Trophoblast cell (in vitro differentiated cells and primary cell): ENCODE measurements at regions not wholly inside any gene's neighbourhood (a gene's known extent, or its start where the extent isn't known, plus 50 kb on each side); places are given as distances from the start of the nearest gene placed in this dataset.

Source experiments
- DNase-seq, 2 donors: peaks; one replicate each; pipeline ENCODE4 v3.0.0-alpha.2; 2016
- H2AFZ ChIP-seq: 2 replicates; pipeline ENCODE4 v1.6.1; 2013; ENCODE audit warnings: low read length, moderate library complexity, mild to moderate bottlenecking; ENCODE audit not compliant: insufficient read depth, poor library complexity
- H2AK5ac ChIP-seq: 2 replicates; pipeline ENCODE4 v1.6.1; 2013; ENCODE audit warnings: mild to moderate bottlenecking, low read length
- H2BK120ac ChIP-seq: 2 replicates; pipeline ENCODE4 v1.6.1; 2013; ENCODE audit warnings: low read length, mild to moderate bottlenecking, moderate library complexity; ENCODE audit not compliant: insufficient read depth, poor library complexity
- H2BK12ac ChIP-seq: 2 replicates; pipeline ENCODE4 v1.6.1; 2013; ENCODE audit warnings: mild to moderate bottlenecking, low read length, moderate library complexity
- H2BK5ac ChIP-seq: 2 replicates; pipeline ENCODE4 v1.6.1; 2013; ENCODE audit warnings: low read length, low read depth, moderate library complexity, mild to moderate bottlenecking; ENCODE audit not compliant: poor library complexity
- H3K14ac ChIP-seq: 2 replicates; pipeline ENCODE4 v1.6.1; 2013; ENCODE audit warnings: mild to moderate bottlenecking, low read length
- H3K18ac ChIP-seq: 2 replicates; pipeline ENCODE4 v1.6.1; 2013; ENCODE audit warnings: mild to moderate bottlenecking, low read length
- H3K23ac ChIP-seq: 2 replicates; pipeline ENCODE4 v1.6.1; 2013; ENCODE audit warnings: low read length
- H3K27ac ChIP-seq: 2 replicates; pipeline ENCODE4 v1.5.1; 2013; ENCODE audit warnings: low read depth, mild to moderate bottlenecking, inconsistent platforms, low read length, moderate library complexity
- H3K27me3 ChIP-seq: 2 replicates; pipeline ENCODE4 v1.6.1; 2013; ENCODE audit warnings: inconsistent platforms, mild to moderate bottlenecking, low read length, moderate library complexity; ENCODE audit not compliant: insufficient read depth
- H3K36me3 ChIP-seq, 2 experiments: 1 replicate in 1 of 2; 2 replicates in 1 of 2; pipeline ENCODE4 v1.6.1; 2013; ENCODE audit warnings: low read length in 2 of 2, mild to moderate bottlenecking in 2 of 2, moderate library complexity in 1 of 2; ENCODE audit not compliant: insufficient read depth in 2 of 2, control insufficient read depth in 1 of 2
- H3K4ac ChIP-seq: 2 replicates; pipeline ENCODE4 v1.6.1; 2013; ENCODE audit warnings: low read depth, mild to moderate bottlenecking, low read length, moderate library complexity
- H3K4me1 ChIP-seq, 2 experiments: 1 replicate in 1 of 2; 2 replicates in 1 of 2; pipeline ENCODE4 v1.6.1; 2013; ENCODE audit warnings: low read length in 2 of 2, mild to moderate bottlenecking in 2 of 2, moderate library complexity in 1 of 2; ENCODE audit not compliant: insufficient read depth in 2 of 2, control insufficient read depth in 1 of 2
- H3K4me2 ChIP-seq: 2 replicates; pipeline ENCODE4 v1.6.1; 2013; ENCODE audit warnings: inconsistent platforms, mild to moderate bottlenecking, low read length, moderate library complexity
- H3K4me3 ChIP-seq: 2 replicates; pipeline ENCODE4 v1.5.1; 2013; ENCODE audit warnings: mild to moderate bottlenecking, low read depth, low read length, inconsistent platforms
- H3K79me1 ChIP-seq: one replicate; pipeline ENCODE4 v1.6.1; 2013; ENCODE audit warnings: low read length
- H3K79me2 ChIP-seq: 2 replicates; pipeline ENCODE4 v1.6.1; 2013; ENCODE audit warnings: low read length, mild to moderate bottlenecking; ENCODE audit not compliant: control insufficient read depth, insufficient read depth, poor library complexity
- H3K9ac ChIP-seq: 2 replicates; pipeline ENCODE4 v1.6.1; 2013; ENCODE audit warnings: mild to moderate bottlenecking, low read length
- H3K9me3 ChIP-seq: 2 replicates; pipeline ENCODE4 v1.6.1; 2013; ENCODE audit warnings: low read depth, mild to moderate bottlenecking, control low read depth, inconsistent platforms, low read length; ENCODE audit not compliant: insufficient read depth
- H4K12ac ChIP-seq: 2 replicates; pipeline ENCODE4 v1.6.1; 2013; ENCODE audit warnings: low read depth, mild to moderate bottlenecking, low read length, moderate library complexity
- H4K8ac ChIP-seq: 2 replicates; pipeline ENCODE4 v1.6.1; 2013; ENCODE audit warnings: low read depth, mild to moderate bottlenecking, low read length, moderate library complexity
- H4K91ac ChIP-seq: one replicate; pipeline ENCODE4 v1.6.1; 2013; ENCODE audit warnings: low read depth, mild to moderate bottlenecking, low read length, moderate library complexity
- WGBS: extraction: QIAGEN DNeasy Blood & Tissue Kit; methylation state at CpG from one replicate; pipeline ENCODE4 v1.1.7; 2013; ENCODE audit warnings: missing lambda C conversion rate; ENCODE audit not compliant: insufficient read length, insufficient coverage; ENCODE audit errors: extremely low coverage; 5-methylcytosine and 5-hydroxymethylcytosine counted together

- Histone ChIP-seq H3K4ac (no peak overlapping the region), H3K79me1 (no peaks in the 10 kb centered on the region), H3K27me3 (no peaks in the 10 kb centered on the region), H2AK5ac (no peak overlapping the region), H3K14ac (no peak overlapping the region), H2BK120ac (no peak overlapping the region), H2BK12ac (no peak overlapping the region), H3K4me3 (no peak overlapping the region), H3K4me2 (no peak overlapping the region), H2BK5ac (no peak overlapping the region), H3K4me1 (no peaks in the 10 kb centered on the region), H3K23ac (no peak overlapping the region), H4K91ac (no peak overlapping the region), H3K9ac (no peak overlapping the region), H4K8ac (no peak overlapping the region), H3K18ac (no peak overlapping the region), H3K9me3 (no peaks in the 10 kb centered on the region), H4K12ac (no peak overlapping the region), H3K79me2 (no peaks in the 10 kb centered on the region), H2AFZ (no peak overlapping the region), H3K36me3 (no peaks in the 10 kb centered on the region), H3K27ac (no peak overlapping the region)
- no peak for DNase-seq
- WGBS: no CpG with 5 or more reads among the region's 8 CpGs
Observed at GRCh38 chr4:111464251-111465045, 680.8 kb upstream of the FAM241A start.

GRCh38 chr4:111466811-111467604, 678.2 kb upstream of the FAM241A start:
- H3K4me2 ChIP-seq: no peak overlapping the region
- H3K27me3 ChIP-seq: no peaks in the 10 kb centered on the region
- H3K79me2 ChIP-seq: no peaks in the 10 kb centered on the region
- H3K79me1 ChIP-seq: no peaks in the 10 kb centered on the region
- H2BK120ac ChIP-seq: no peak overlapping the region
- no CpG with 5 or more reads among the region's 2 CpGs for WGBS
- H4K91ac ChIP-seq: no peak overlapping the region
- H3K9ac ChIP-seq: no peak overlapping the region
- no peaks in the 10 kb centered on the region for H3K9me3 ChIP-seq
- no peak overlapping the region for H4K8ac ChIP-seq
- no peak overlapping the region for H3K18ac ChIP-seq
- H3K36me3 ChIP-seq: no peaks in the 10 kb centered on the region
- no peak overlapping the region for H3K23ac ChIP-seq
- H4K12ac ChIP-seq: no peak overlapping the region
- H3K4ac ChIP-seq: no peak overlapping the region
- no peak overlapping the region for H2BK5ac ChIP-seq
- no peak overlapping the region for H3K27ac ChIP-seq
- H2AK5ac ChIP-seq: no peak overlapping the region
- H2BK12ac ChIP-seq: no peak overlapping the region
- DNase-seq: no peak
- H3K4me3 ChIP-seq: no peak overlapping the region
- H3K14ac ChIP-seq: no peak overlapping the region
- no peaks in the 10 kb centered on the region for H3K4me1 ChIP-seq
- H2AFZ ChIP-seq: no peak overlapping the region

DNA sequence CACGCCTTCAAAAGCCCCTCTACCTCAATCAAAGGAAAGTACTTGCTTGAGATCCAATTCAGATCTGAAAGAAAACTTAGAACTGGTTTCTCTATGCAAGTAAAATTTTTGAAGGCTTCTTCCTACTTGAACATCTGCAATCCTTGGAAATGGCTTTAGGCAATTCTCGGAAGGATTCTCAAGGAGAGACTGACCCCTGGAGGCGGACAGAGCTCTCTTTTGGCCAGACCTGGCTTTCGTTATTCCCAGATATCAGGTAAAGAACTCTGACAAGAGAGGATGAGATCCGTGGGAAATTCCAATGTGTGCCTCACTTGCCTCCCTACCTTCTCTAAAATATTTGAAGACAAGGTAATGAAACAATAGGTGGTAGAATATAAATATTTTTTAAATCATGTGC, 670.3 kb upstream of the FAM241A start:
- no peaks in the 10 kb centered on the region for H3K36me3 ChIP-seq
- H3K4me2 ChIP-seq: no peak overlapping the region
- H3K4me3 ChIP-seq: no peak overlapping the region
- no peak overlapping the region for H3K9ac ChIP-seq
- H2BK120ac ChIP-seq: no peak overlapping the region
- no peaks in the 10 kb centered on the region for H3K79me1 ChIP-seq
- no peak overlapping the region for H3K23ac ChIP-seq
- H4K91ac ChIP-seq: no peak overlapping the region
- no peaks in the 10 kb centered on the region for H3K4me1 ChIP-seq
- WGBS: no CpG with 5 or more reads among the region's 5 CpGs
- DNase-seq: peak; percentile 23 to 67
- no peak overlapping the region for H4K12ac ChIP-seq
- H3K18ac ChIP-seq: no peak overlapping the region
- no peak overlapping the region for H3K27ac ChIP-seq
- H3K79me2 ChIP-seq: no peaks in the 10 kb centered on the region
- no peak overlapping the region for H4K8ac ChIP-seq
- H2BK5ac ChIP-seq: no peak overlapping the region
- H3K9me3 ChIP-seq: no peaks in the 10 kb centered on the region
- no peaks in the 10 kb centered on the region for H3K27me3 ChIP-seq
- H3K4ac ChIP-seq: no peak overlapping the region
- H2BK12ac ChIP-seq: no peak overlapping the region
- no peak overlapping the region for H3K14ac ChIP-seq
- no peak overlapping the region for H2AFZ ChIP-seq
- H2AK5ac ChIP-seq: no peak overlapping the region

DNA sequence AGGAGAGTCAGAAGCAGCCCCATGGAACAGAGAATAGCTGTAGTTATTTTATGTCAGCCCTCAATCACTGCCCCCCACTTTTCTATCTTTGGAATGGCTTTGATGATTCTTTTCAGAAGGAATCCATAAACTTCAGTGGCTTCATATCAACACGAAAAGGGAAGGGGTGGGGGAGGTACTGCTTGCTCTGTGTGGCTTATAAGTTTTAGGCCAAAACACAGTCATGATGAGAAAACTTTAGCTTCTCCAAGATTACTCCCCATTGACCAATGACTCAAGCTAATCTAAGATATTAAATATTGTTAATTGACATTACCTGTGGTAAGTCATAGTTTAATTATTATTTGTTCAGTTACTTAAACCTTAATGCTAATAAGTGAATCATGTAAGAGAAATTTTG, 669.6 kb upstream of the FAM241A start:
- Histone ChIP-seq H3K79me2 (no peaks in the 10 kb centered on the region), H2AFZ (no peak overlapping the region), H3K4me3 (no peak overlapping the region), H4K12ac (no peak overlapping the region), H3K9ac (no peak overlapping the region), H4K8ac (no peak overlapping the region), H3K27me3 (no peaks in the 10 kb centered on the region), H2BK12ac (no peak overlapping the region), H2BK120ac (no peak overlapping the region), H3K23ac (no peak overlapping the region), H3K79me1 (no peaks in the 10 kb centered on the region), H3K9me3 (no peaks in the 10 kb centered on the region), H2AK5ac (no peak overlapping the region), H3K4me2 (no peak overlapping the region), H3K4me1 (no peaks in the 10 kb centered on the region), H2BK5ac (no peak overlapping the region), H4K91ac (no peak overlapping the region), H3K4ac (no peak overlapping the region), H3K14ac (no peak overlapping the region), H3K18ac (no peak overlapping the region), H3K27ac (no peak overlapping the region), H3K36me3 (no peaks in the 10 kb centered on the region)
- DNase-seq: no peak
- whole genome bisulfite sequencing: no CpG with 5 or more reads among the region's 1 CpG
